ENCODE measurements at regions not wholly inside any gene's neighbourhood (a gene's known extent, or its start where the extent isn't known, plus 50 kb on each side); places are given as distances from the start of the nearest gene placed in this dataset.

- TF ChIP-seq CTCF (IDR thresholded peaks at IDR 0.05; ENCODE audit: low read depth, low read length) (no peak), EZH2phosphoT487 (IDR thresholded peaks at IDR 0.05; ENCODE audit: low read depth) (no peak)
These were observed 86.7 kb upstream of the PRMT6 start for GRCh38 chr1:106969731-106970130.

Data from OCI-LY3 (cell line).